ENCODE measurements at regions not wholly inside any gene's neighbourhood (a gene's known extent, or its start where the extent isn't known, plus 50 kb on each side); places are given as distances from the start of the nearest gene placed in this dataset.
"Not testable (repeated sequence)": the region's sequence is repeated elsewhere in the genome, so short reads cannot be mapped to it uniquely, and the experiment has no call there.

DNA sequence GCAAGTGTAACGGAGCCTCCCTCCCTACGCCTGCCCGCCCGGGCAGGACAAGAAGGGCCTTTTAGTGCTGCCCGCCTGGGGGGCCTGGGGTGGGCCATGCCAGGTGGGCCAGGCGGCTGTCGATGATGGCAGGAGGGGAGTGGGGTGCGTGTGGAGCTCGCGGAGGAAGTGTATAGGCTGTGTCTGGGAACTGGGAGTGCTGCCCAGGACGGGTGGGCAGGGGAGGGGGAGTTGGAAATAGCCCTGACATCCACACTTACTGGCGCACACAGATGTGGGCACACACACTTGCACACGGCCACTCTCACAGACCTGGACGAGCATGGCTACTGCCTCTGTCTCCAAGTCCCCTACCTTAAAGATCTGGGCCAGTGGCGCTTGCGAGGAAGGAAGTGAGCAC, 196.0 kb downstream of the TBC1D2B start:
- not testable (repeated sequence) for H3K4me3 ChIP-seq (ENCODE audit: low read depth in 1 of 2, low read length in 2 of 2); H3K9me3 ChIP-seq (ENCODE audit: control insufficient read depth in 2 of 2, insufficient read depth in 1 of 2, low read depth in 1 of 2, low read length in 1 of 2); H3K27ac ChIP-seq (ENCODE audit: low read depth in 2 of 2, low read length in 1 of 2); H3K36me3 ChIP-seq (ENCODE audit: control insufficient read depth in 2 of 2, insufficient read depth in 2 of 2, low read length in 1 of 2); H3K27me3 ChIP-seq (ENCODE audit: control insufficient read depth in 1 of 2, insufficient read depth in 2 of 2, low read length in 2 of 2); H3K4me1 ChIP-seq (ENCODE audit: control insufficient read depth in 2 of 2, insufficient read depth in 2 of 2, low read length in 1 of 2)
- WGBS, 2 donors = 70 to 77% methylated on average over 11 to 12 of the region's 16 CpGs

- H3K36me3 ChIP-seq (ENCODE audit: control insufficient read depth in 2 of 2, insufficient read depth in 2 of 2, low read length in 1 of 2); H3K9me3 ChIP-seq (ENCODE audit: control insufficient read depth in 2 of 2, insufficient read depth in 1 of 2, low read depth in 1 of 2, low read length in 1 of 2); H3K27me3 ChIP-seq (ENCODE audit: control insufficient read depth in 1 of 2, insufficient read depth in 2 of 2, low read length in 2 of 2); H3K4me3 ChIP-seq (ENCODE audit: low read depth in 1 of 2, low read length in 2 of 2); H3K4me1 ChIP-seq (ENCODE audit: control insufficient read depth in 2 of 2, insufficient read depth in 2 of 2, low read length in 1 of 2); H3K27ac ChIP-seq (ENCODE audit: low read depth in 2 of 2, low read length in 1 of 2): not testable (repeated sequence)
- WGBS, 2 donors = 81 to 82% methylated on average over 4 to 6 of the region's 6 CpGs
These were observed 198.0 kb downstream of the TBC1D2B start for GRCh38 chr15:77879466-77879865.

- WGBS, 2 donors = 74 to 75% methylated on average over 5 of the region's 5 CpGs
- Histone ChIP-seq H3K36me3 (ENCODE audit: control insufficient read depth in 2 of 2, insufficient read depth in 2 of 2, low read length in 1 of 2) (no peaks in the 10 kb centered on the region), H3K9me3 (ENCODE audit: control insufficient read depth in 2 of 2, insufficient read depth in 1 of 2, low read depth in 1 of 2, low read length in 1 of 2) (no peaks in the 10 kb centered on the region), H3K4me3 (ENCODE audit: low read depth in 1 of 2, low read length in 2 of 2) (no peak overlapping the region), H3K4me1 (ENCODE audit: control insufficient read depth in 2 of 2, insufficient read depth in 2 of 2, low read length in 1 of 2) (no peaks in the 10 kb centered on the region), H3K27me3 (ENCODE audit: control insufficient read depth in 1 of 2, insufficient read depth in 2 of 2, low read length in 2 of 2) (no peaks in the 10 kb centered on the region), H3K27ac (ENCODE audit: low read depth in 2 of 2, low read length in 1 of 2) (no peak overlapping the region)
These were observed 199.5 kb downstream of the TBC1D2B start for GRCh38 chr15:77877869-77878577.

DNA sequence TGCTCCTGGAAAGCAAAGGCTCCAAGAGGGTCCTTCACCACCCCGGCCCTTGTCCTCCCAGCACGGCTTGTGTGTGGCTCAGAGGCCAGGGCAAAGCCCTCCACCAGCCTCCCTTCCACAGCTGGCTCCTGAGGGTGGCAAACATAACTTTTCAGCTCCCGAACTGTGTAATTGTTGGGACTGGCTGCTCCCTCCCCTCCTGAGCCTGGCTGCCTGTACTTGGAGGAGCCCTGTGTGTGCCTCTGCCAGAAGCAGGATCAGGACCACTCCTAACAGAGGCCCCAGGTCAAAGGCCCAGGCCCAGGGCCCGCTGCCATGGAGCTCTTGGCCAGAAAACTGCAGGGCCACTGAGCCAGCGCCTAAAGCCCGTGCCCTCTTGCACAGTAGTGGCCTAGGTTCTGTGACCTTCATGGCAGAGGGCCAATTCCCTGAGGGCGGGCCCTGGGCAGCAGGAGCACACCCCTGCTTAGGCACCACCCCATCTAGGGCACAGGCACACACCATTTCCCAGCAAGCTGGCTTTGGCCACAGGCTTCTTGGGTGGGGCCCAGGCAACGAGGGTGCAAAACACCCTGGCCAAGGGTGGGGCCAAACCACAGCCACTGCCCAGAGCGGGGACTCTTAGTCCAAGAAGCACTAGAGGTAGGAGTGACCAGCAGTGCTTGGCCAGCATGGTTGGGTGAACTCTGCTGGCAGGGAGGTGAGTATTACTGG, 201.2 kb downstream of the TBC1D2B start:
- not testable (repeated sequence) for H3K9me3 ChIP-seq (ENCODE audit: control insufficient read depth in 2 of 2, insufficient read depth in 1 of 2, low read depth in 1 of 2, low read length in 1 of 2); H3K4me3 ChIP-seq (ENCODE audit: low read depth in 1 of 2, low read length in 2 of 2); H3K4me1 ChIP-seq (ENCODE audit: control insufficient read depth in 2 of 2, insufficient read depth in 2 of 2, low read length in 1 of 2); H3K27me3 ChIP-seq (ENCODE audit: control insufficient read depth in 1 of 2, insufficient read depth in 2 of 2, low read length in 2 of 2); H3K36me3 ChIP-seq (ENCODE audit: control insufficient read depth in 2 of 2, insufficient read depth in 2 of 2, low read length in 1 of 2)
- WGBS, 2 donors = 50 to 77% methylated on average over 3 of the region's 9 CpGs
- peak overlapping the region in 1 of 2 donors; percentile 31 for H3K27ac ChIP-seq (ENCODE audit: low read depth in 2 of 2, low read length in 1 of 2)

DNA sequence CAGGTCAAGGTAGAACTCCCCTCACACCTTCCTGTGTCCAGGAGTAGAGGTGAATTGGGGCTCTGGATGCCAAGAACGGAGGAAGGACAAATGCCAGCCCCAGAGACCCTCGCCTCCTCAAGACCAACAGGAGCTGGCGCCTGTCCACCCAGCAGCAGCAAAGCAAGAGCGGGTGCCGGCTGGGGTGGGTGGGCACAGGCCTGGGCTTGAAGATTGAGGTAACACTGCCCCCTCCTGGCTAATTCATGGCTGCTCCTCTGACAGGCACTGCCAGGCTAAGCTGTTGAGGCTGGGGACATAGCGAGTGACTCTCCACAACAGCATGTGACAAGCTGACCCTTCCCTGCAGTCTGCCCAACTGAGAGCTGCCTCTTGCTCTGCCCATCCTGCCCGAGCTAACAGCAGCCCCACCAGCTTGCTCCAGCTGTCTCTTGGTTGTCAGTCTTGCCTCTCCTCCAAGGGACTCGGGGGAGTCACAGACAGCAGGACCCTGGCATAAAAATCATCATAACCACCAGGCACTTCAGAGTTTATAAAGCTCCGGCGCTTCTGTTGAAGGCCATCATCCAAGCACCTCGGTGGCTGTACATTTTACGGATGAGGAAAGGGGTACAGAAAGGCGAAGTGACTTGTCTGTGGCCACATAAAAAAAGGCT, 202.3 kb downstream of the TBC1D2B start:
- 51 to 67% methylated on average over 11 to 13 of the region's 13 CpGs for WGBS, 2 donors
- H3K27me3 ChIP-seq (ENCODE audit: control insufficient read depth in 1 of 2, insufficient read depth in 2 of 2, low read length in 2 of 2); H3K27ac ChIP-seq (ENCODE audit: low read depth in 2 of 2, low read length in 1 of 2): not testable (repeated sequence)

GRCh38 chr15:77874063-77874462, 203.4 kb downstream of the TBC1D2B start:
- H3K27me3 ChIP-seq (ENCODE audit: control insufficient read depth in 1 of 2, insufficient read depth in 2 of 2, low read length in 2 of 2) = no peaks in the 10 kb centered on the region
- 65 to 74% methylated on average over 4 of the region's 4 CpGs for WGBS, 2 donors

More for the DNA sequence above, 202.3 kb downstream of the TBC1D2B start:
- H3K4me1 ChIP-seq (ENCODE audit: control insufficient read depth in 2 of 2, insufficient read depth in 2 of 2, low read length in 1 of 2); H3K9me3 ChIP-seq (ENCODE audit: control insufficient read depth in 2 of 2, insufficient read depth in 1 of 2, low read depth in 1 of 2, low read length in 1 of 2); H3K4me3 ChIP-seq (ENCODE audit: low read depth in 1 of 2, low read length in 2 of 2); H3K36me3 ChIP-seq (ENCODE audit: control insufficient read depth in 2 of 2, insufficient read depth in 2 of 2, low read length in 1 of 2): not testable (repeated sequence)

DNA sequence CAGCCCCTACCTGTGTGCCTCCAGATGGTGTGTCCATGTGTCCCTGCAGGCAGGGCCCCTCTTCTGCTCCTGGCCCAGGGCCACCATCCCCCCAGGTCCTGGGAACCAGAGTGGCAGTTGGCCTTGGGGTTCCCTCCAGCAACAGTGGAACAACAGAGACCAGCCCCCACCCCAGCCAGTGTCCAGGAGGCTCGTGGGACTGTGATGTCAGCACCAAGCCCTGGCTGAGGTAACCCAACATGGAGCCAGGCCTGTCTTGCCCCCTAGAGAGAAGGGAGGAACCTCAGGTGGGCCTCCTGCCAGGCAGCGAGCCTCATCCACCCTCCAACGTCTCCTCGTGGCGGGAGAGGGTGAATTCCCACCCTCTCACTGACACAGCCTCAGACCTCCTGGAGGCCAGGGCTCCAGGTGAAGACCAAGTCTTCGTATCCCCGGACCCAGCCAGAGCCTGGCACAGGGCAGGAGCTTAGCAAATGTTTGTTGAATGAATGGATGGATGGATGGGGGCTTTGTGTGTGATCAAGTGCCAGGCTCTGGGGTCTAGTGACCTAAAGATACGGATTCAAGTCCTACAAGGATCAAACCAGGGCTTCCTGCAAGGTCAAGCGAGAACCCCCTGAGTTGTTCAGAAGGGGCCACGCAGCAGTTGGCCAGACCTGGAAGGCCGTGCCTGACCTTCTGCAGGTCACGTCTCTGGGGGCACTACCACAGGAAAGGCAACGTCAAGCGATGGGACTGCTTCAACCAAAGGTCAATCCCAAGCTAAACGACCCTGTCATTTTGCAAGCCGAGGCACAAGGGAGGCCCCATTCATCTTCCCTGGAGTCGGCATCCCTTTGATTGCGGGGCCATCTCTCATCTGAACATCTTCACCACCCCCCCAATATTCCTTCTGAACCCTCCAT, 204.7 kb downstream of the TBC1D2B start:
- not testable (repeated sequence) for H3K9me3 ChIP-seq (ENCODE audit: control insufficient read depth in 2 of 2, insufficient read depth in 1 of 2, low read depth in 1 of 2, low read length in 1 of 2); H3K27me3 ChIP-seq (ENCODE audit: control insufficient read depth in 1 of 2, insufficient read depth in 2 of 2, low read length in 2 of 2); H3K4me3 ChIP-seq (ENCODE audit: low read depth in 1 of 2, low read length in 2 of 2); H3K36me3 ChIP-seq (ENCODE audit: control insufficient read depth in 2 of 2, insufficient read depth in 2 of 2, low read length in 1 of 2); H3K4me1 ChIP-seq (ENCODE audit: control insufficient read depth in 2 of 2, insufficient read depth in 2 of 2, low read length in 1 of 2); H3K27ac ChIP-seq (ENCODE audit: low read depth in 2 of 2, low read length in 1 of 2)
- WGBS, 2 donors = 79 to 87% methylated on average over 18 of the region's 18 CpGs

More at GRCh38 chr15:77874063-77874462, 203.4 kb downstream of the TBC1D2B start:
- Histone ChIP-seq H3K27ac (ENCODE audit: low read depth in 2 of 2, low read length in 1 of 2) (no peak overlapping the region), H3K9me3 (ENCODE audit: control insufficient read depth in 2 of 2, insufficient read depth in 1 of 2, low read depth in 1 of 2, low read length in 1 of 2) (no peaks in the 10 kb centered on the region), H3K4me1 (ENCODE audit: control insufficient read depth in 2 of 2, insufficient read depth in 2 of 2, low read length in 1 of 2) (no peaks in the 10 kb centered on the region), H3K4me3 (ENCODE audit: low read depth in 1 of 2, low read length in 2 of 2) (no peak overlapping the region), H3K36me3 (ENCODE audit: control insufficient read depth in 2 of 2, insufficient read depth in 2 of 2, low read length in 1 of 2) (no peaks in the 10 kb centered on the region)

GRCh38 chr15:77871852-77872371, 205.6 kb downstream of the TBC1D2B start:
- H3K36me3 ChIP-seq (ENCODE audit: control insufficient read depth in 2 of 2, insufficient read depth in 2 of 2, low read length in 1 of 2) = no peaks in the 10 kb centered on the region
- 73 to 79% methylated on average over 10 to 11 of the region's 11 CpGs for WGBS, 2 donors

More at GRCh38 chr15:77871852-77872371, 205.6 kb downstream of the TBC1D2B start:
- H3K9me3 ChIP-seq (ENCODE audit: control insufficient read depth in 2 of 2, insufficient read depth in 1 of 2, low read depth in 1 of 2, low read length in 1 of 2) = no peaks in the 10 kb centered on the region
- H3K27ac ChIP-seq (ENCODE audit: low read depth in 2 of 2, low read length in 1 of 2) = no peak overlapping the region
- no peaks in the 10 kb centered on the region for H3K4me1 ChIP-seq (ENCODE audit: control insufficient read depth in 2 of 2, insufficient read depth in 2 of 2, low read length in 1 of 2)
- H3K4me3 ChIP-seq (ENCODE audit: low read depth in 1 of 2, low read length in 2 of 2) = no peak overlapping the region
- H3K27me3 ChIP-seq (ENCODE audit: control insufficient read depth in 1 of 2, insufficient read depth in 2 of 2, low read length in 2 of 2) = no peaks in the 10 kb centered on the region

Measured in esophagus (tissue), 2 donors.